Vagina (tissue), 2 donors: ENCODE measurements at regions not wholly inside any gene's neighbourhood (a gene's known extent, or its start where the extent isn't known, plus 50 kb on each side); places are given as distances from the start of the nearest gene placed in this dataset.

Experiments
- DNase-seq, 2 donors: peaks; one replicate each; pipeline ENCODE4 v3.0.0-alpha.2; 2017; ENCODE audit errors: extremely low spot score in 2 of 2
- H3K27ac ChIP-seq: fragments of 200-600 bp; sonication (generic); one replicate; pipeline ENCODE4 v1.5.1; 2019
- H3K27me3 ChIP-seq: fragments of 200-600 bp; sonication (generic); one replicate; pipeline ENCODE4 v1.5.1; 2019
- H3K36me3 ChIP-seq, 2 donors: fragments of 200-600 bp; sonication (generic); one replicate each; pipeline ENCODE4 v1.5.1; 2017 to 2019
- H3K4me1 ChIP-seq: fragments of 200-600 bp; sonication (generic); one replicate; pipeline ENCODE4 v1.5.1; 2019
- H3K4me3 ChIP-seq, 2 donors: fragments of 200-600 bp; sonication (generic); 1 replicate in 1 of 2; 2 replicates in 1 of 2; pipeline ENCODE4 v1.5.1; 2016 to 2019
- H3K9me3 ChIP-seq: fragments of 200-600 bp; sonication (generic); one replicate; pipeline ENCODE4 v1.5.1; 2019
- POLR2A ChIP-seq, 2 donors: fragments of 450-650 bp; IDR thresholded peaks; one replicate each; pipeline ENCODE4 v1.6.1; 2017; ENCODE audit warnings: antibody characterized with exemption in 2 of 2, mild to moderate bottlenecking in 2 of 2, moderate library complexity in 2 of 2
- POLR2AphosphoS5 ChIP-seq, 2 donors: sonication (generic); formaldehyde crosslinking; IDR thresholded peaks; one replicate each; pipeline ENCODE4 v1.9.0; 2017; ENCODE audit warnings: antibody characterized with exemption in 2 of 2, mild to moderate bottlenecking in 2 of 2, low read depth in 1 of 2; ENCODE audit not compliant: insufficient read depth in 1 of 2
- intact Hi-C: fragments of 100-400 bp; cut with DNase I; formaldehyde crosslinking; loops from one replicate; pipeline ENCODE4 v1.15.1; 2023
- TF ChIP-seq, protein P1 (sequence below), 3 experiments: fragments of 450-650 bp in 2 of 3; fragments of 200-600 bp in 1 of 3; sonication (generic) in 1 of 3; IDR thresholded peaks; one replicate each; pipeline ENCODE4 v1.5.1; 2017 to 2019; ENCODE audit warnings: antibody characterized with exemption in 3 of 3, mild to moderate bottlenecking in 2 of 3, moderate library complexity in 2 of 3

- H3K4me1 ChIP-seq: peaks cover 10% of the 10 kb centered on the region
- intact Hi-C loops: no loop called here
- H3K27ac ChIP-seq: no peak overlapping the region
- no peaks in the 10 kb centered on the region for H3K9me3 ChIP-seq
- DNase-seq: no peak
- no peaks in the 10 kb centered on the region for H3K36me3 ChIP-seq
- H3K27me3 ChIP-seq: no peaks in the 10 kb centered on the region
- no peak for TF ChIP-seq POLR2AphosphoS5 (IDR thresholded peaks at IDR 0.05; ENCODE audit: insufficient read depth in 1 of 2, low read depth in 1 of 2)
- TF ChIP-seq POLR2A (IDR thresholded peaks at IDR 0.05): no peak
- TF ChIP-seq, protein P1, sequence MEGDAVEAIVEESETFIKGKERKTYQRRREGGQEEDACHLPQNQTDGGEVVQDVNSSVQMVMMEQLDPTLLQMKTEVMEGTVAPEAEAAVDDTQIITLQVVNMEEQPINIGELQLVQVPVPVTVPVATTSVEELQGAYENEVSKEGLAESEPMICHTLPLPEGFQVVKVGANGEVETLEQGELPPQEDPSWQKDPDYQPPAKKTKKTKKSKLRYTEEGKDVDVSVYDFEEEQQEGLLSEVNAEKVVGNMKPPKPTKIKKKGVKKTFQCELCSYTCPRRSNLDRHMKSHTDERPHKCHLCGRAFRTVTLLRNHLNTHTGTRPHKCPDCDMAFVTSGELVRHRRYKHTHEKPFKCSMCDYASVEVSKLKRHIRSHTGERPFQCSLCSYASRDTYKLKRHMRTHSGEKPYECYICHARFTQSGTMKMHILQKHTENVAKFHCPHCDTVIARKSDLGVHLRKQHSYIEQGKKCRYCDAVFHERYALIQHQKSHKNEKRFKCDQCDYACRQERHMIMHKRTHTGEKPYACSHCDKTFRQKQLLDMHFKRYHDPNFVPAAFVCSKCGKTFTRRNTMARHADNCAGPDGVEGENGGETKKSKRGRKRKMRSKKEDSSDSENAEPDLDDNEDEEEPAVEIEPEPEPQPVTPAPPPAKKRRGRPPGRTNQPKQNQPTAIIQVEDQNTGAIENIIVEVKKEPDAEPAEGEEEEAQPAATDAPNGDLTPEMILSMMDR (IDR thresholded peaks at IDR 0.05): no peak
- H3K4me3 ChIP-seq: no peak overlapping the region
These were observed 248.8 kb upstream of the ZMIZ1 start for GRCh38 chr10:78820007-78820362.

GRCh38 chr10:78821052-78821451, 247.7 kb upstream of the ZMIZ1 start:
- no peak overlapping the region for H3K4me3 ChIP-seq
- H3K9me3 ChIP-seq: no peaks in the 10 kb centered on the region
- intact Hi-C loops: no loop called here
- no peaks in the 10 kb centered on the region for H3K27me3 ChIP-seq
- TF ChIP-seq, protein P1 (IDR thresholded peaks at IDR 0.05): no peak
- TF ChIP-seq POLR2A (IDR thresholded peaks at IDR 0.05) (no peak), POLR2AphosphoS5 (IDR thresholded peaks at IDR 0.05; ENCODE audit: insufficient read depth in 1 of 2, low read depth in 1 of 2) (no peak)
- H3K27ac ChIP-seq: no peak overlapping the region
- DNase-seq: no peak
- H3K36me3 ChIP-seq: no peaks in the 10 kb centered on the region
- H3K4me1 ChIP-seq: peaks cover 10% of the 10 kb centered on the region

- no peaks in the 10 kb centered on the region for H3K36me3 ChIP-seq
- no peaks in the 10 kb centered on the region for H3K27me3 ChIP-seq
- no peaks in the 10 kb centered on the region for H3K9me3 ChIP-seq
- no peak overlapping the region for H3K4me3 ChIP-seq
- no peak for DNase-seq
- TF ChIP-seq POLR2AphosphoS5 (IDR thresholded peaks at IDR 0.05; ENCODE audit: insufficient read depth in 1 of 2, low read depth in 1 of 2) (no peak), POLR2A (IDR thresholded peaks at IDR 0.05) (no peak)
- TF ChIP-seq, protein P1 (IDR thresholded peaks at IDR 0.05): no peak
- H3K27ac ChIP-seq: no peak overlapping the region
- H3K4me1 ChIP-seq: no peaks in the 10 kb centered on the region
- intact Hi-C loops: no loop called here
These were observed 239.9 kb upstream of the ZMIZ1 start for GRCh38 chr10:78828647-78829539.

DNA sequence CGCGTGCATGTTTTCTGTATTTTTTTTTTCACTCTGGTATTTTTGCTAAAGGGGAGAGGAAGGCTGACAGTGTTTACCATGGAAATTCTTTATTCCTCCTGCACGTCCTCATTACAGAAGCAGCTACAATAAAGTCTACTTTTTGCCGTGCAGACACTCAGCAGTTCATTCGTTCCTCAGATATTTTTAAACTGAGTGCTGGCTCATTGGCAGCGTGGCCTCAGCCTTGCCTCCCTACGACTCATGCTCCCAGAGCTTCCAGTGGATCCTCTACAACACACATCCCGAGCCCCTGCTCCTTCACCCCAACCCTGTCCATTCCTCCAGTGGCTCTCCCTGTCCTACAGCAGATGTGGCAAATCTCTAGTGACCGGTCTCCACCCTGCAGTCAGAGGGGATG, 239.2 kb upstream of the ZMIZ1 start:
- Histone ChIP-seq H3K4me1 (no peaks in the 10 kb centered on the region), H3K9me3 (no peaks in the 10 kb centered on the region), H3K36me3 (no peaks in the 10 kb centered on the region), H3K27me3 (no peaks in the 10 kb centered on the region), H3K27ac (no peak overlapping the region), H3K4me3 (no peak overlapping the region)
- TF ChIP-seq POLR2A (IDR thresholded peaks at IDR 0.05) (no peak), POLR2AphosphoS5 (IDR thresholded peaks at IDR 0.05; ENCODE audit: insufficient read depth in 1 of 2, low read depth in 1 of 2) (no peak)
- TF ChIP-seq, protein P1 (IDR thresholded peaks at IDR 0.05): no peak
- no peak for DNase-seq
- intact Hi-C loops: no loop called here
